ENCODE measurements at regions not wholly inside any gene's neighbourhood (a gene's known extent, or its start where the extent isn't known, plus 50 kb on each side); places are given as distances from the start of the nearest gene placed in this dataset.

DNA sequence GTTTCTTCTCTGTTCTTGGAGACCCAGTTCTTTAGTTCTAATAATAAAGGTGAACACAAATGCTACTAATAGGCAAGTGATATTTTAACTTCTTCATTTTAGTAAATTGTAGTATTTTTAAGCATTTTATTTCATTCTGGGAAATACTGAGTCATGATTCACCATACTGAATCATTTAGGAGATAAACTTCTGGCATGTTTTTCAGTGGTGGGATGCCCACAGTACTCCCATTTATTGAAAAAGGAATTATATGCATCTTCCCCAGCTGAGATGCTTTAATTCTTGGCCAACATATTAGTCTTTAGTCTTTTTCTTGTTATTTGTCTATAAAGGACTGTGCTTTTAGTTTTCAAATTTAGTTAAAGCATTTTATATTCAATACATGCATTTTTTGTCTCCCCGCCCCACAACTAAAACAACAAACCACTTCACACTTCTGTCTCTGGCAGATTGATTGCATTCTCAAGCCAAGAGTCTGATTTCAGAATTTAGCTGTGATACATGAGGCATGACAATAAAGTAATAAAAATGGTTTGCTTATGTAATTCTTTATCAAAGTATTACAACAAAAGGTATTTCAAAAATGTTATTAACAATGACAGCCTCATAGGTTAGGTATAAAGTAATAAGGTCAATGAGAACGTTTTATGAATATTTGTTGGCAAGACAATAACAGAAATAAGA, 125.2 kb upstream of the CDH18 start:
- no peak for DNase-seq

DNA sequence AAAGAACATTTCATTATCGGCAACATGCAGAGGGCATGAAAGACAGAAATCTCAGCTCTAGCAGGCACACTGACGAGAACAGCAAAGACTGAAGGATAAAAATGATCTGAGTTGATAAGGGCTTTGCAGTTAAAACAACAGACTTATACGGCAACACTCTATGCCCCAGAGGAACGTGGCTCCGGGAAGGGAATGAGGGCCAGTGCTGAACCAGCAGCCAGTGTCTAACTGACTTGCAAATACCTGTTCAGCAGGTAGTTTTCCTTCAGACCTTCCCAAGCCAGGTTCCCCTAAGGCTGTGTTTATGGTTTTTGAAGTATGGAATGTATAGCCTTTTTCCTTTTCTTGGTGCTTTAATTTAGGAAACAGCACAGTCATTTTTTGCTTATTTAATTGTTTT, 121.3 kb upstream of the CDH18 start:
- DNase-seq: peak; percentile 5

DNA sequence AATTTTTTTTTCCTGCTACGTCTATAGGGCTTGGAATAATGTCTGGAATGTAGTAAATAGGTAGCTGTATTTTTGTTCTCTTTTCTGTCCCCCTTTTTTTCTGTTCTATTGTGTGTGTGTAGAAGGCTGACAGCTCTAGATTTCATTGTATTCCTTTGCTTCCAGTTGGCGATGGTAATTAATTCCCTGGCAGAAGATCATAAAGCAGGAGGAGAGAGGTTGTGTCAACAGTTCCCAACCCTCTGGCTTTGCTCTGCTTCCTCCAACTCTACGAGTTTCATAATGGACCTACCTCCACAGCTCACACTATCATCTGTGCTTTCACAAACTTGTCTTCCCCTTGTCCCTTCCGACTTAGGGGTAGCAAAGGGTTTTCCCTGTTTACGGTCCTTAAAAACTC, 117.9 kb upstream of the CDH18 start:
- no peak for DNase-seq

DNA sequence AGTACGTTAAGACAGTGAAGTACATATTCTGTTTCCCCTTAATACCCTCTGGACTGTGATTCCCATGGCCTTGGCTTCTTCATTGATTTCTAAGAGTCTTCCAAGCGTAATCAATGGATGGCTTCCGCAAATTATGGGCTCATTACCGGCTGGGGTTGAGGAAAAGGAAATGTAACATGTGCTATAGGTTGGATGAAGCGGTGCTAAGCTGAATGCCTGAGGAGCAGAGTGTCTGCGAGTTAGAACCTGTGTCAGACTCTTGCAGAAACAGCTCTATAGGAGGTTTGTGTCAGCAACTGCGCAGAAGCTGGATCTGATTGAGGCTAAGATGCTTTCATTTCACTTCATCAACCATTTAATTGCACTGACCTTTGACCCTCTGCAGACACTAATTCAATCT, 114.3 kb upstream of the CDH18 start:
- DNase-seq: no peak

DNA sequence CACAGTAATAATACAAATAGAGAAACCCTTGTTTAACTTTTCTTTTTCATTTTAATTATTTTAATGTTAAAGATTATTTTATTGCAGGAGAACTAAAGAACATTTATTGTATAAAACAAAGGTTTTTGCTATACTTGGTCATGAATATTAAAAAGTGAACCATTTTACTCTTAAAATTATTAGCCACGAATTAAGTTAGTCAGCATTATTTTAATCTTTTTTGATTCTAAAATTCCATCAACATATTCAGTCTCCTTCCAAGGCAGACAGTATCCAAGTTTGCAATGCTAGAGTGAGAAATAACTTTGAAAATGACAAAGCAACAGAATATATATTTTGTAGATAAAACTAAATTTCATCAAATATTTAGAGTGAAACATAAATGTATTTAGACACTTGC, 110.7 kb upstream of the CDH18 start:
- no peak for DNase-seq

DNA sequence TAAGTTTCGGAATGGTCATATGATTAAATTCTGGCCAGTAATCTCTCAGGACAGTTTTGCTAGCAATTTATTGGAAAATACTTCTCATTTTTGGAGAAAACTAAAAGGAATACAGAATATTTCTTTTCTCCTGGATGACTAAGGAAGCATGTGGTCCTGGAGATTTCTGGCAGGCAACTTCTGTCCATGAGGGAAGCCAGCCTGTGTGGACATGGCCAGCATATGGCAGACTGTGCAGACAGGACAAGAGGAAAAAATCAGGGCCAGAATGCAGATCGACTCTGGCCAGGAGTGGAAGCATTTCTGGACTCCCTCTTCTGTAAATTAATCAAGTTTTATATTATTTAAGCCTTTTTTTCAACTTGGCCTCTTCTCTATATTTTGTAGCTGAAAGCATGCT, 100.4 kb upstream of the CDH18 start:
- no peak for DNase-seq

DNA sequence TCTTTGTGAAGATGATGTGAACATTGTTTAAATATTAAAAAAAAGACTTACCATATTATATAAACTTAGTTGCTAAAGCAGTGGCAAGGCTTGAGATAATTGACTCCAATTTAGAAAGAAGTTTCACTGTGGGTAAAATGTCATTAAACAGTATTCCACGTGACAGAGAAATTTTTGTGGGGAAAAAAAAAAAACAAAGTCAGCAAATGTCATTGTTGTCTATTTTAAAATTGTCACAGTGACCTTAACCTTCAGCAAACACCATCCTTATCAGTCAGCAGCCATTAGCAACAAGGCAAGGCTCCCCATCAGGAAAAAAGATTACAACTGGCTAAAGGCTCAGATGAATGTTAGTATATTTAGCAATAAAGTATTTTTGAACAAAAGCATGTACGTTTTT, 99.3 kb upstream of the CDH18 start:
- no peak for DNase-seq

DNA sequence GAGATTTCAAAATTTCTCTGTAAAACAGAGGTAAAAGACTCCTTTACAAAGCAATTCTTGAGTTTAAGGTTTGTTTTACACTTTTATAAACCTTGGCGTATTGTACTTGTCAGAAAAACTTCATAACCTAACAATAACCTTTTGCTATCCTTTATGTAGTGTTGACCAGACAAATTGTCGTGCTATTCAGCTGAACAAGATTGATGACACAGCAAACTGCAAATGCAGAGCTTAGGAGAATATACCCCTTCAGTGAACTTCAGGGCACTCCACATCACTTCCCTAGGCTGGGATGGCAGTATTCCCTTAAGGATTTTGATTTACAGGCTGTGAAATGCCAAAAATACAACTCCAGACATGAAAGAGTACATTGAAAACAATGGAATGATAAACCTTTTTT, 89.2 kb upstream of the CDH18 start:
- no peak for DNase-seq

DNA sequence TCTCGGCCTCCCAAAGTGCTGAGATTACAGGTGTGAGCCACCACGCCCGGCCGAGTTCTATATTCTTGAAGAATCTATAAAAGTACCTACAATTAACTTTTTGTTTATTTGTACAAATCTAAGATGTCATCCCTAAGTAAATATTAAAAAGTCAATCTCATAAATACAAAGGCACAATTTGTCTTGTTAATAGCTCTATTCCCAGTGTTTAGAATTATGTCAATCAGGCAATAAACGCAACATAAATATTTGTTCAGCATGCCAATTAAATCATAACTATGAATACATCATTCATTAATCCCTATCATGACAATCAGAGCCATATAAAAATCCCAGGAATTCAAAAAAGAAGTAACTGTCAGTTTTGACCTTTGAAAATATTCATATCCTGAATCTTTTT, 68.9 kb upstream of the CDH18 start:
- DNase-seq: no peak

DNA sequence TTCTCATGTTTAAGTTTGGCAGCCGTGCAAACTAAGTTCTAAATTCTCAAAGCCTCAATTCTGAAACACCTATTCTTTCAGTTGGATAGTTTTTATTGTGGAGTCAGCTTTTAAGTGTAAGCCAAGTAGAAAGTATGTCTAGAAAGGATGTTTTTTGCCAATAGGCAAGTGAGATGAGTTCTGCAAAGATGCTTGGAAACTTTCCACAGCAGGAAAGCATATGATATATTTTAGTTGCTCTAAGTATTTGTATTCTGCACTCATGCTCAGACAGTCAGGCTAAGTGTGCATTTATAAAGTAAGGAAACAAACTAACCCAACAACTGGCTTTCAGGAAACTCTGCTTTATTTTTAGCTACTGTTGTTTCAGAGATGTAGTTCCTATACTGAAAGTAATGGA, 67.3 kb upstream of the CDH18 start:
- no peak for DNase-seq

DNA sequence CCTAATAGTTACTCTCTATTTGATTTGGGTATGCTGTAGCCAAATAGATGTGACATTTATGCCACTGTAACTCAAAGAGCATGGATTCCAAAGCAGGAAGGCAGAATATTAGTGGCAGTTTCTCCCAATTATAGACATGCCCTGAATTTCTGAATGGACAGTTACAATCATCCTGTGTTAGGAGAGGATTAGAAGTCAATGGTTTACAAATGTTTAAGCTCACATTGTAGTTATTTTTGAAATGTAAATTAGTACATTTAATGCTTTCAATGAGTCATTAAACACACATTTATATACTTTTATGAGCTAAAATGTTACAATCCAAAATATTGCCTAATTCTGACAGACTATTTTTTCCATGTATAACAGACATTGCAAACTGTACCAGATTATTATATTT, 62.3 kb upstream of the CDH18 start:
- no peak for DNase-seq

DNA sequence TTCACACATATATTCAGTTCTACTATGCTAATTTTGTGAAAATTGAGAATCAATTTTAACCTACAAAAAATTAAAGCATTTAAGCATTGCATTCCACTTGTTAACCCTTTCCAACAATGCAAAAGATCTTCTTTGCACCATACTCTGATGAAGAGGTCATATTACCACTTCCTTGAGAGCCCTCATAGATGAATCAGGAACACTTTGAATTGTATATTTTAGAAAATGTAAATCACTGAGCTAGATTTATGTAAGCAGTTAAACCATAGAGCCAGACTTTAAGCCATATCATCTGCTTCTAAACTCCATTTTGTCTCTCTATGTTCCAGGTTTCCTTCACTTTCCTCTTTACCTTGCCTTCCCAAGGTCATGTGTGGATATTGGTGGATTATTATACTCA, 56.5 kb upstream of the CDH18 start:
- no peak for DNase-seq

DNA sequence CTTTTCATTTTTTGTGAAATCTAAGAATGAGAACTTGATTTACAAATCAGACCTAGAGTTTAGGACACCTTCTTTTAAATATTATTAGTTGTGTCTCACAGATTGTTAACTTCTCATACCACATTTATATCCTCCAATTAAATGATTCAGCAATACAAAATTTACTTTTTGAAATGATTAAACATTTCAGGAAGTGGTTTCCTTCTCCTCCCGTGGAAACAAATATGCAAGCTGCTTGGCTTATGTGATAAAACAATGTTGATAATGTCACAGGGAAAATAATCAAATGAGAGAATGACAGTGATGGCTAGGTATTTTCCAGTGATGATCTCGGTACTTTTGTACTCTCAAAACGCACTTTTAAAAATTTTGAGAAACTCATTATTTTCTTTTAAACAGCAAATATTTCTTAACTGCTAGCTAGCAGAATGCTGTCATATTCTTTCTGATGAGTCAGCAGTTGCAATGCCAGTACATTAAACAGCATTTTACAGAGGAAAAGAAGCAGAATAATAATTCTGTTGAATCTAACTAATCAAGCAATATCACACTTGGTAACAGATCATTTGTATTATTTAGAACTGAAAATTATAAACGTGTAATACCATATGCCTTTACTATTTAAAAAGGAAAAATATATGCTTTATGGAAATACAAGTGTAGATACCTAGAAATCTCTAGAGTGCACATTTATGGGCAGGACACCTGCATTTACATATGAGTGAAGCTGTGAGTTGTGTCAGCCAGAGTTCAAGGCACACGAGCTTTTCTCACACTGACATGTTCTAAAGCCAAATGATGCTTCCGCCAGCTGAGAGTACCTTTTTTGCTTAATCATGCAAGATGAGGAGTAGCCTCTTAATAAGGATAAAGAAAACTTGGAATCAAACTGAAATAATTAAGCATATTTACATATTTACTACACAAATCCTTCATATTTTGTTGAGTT, 53.6 kb upstream of the CDH18 start:
- DNase-seq: no peak

DNA sequence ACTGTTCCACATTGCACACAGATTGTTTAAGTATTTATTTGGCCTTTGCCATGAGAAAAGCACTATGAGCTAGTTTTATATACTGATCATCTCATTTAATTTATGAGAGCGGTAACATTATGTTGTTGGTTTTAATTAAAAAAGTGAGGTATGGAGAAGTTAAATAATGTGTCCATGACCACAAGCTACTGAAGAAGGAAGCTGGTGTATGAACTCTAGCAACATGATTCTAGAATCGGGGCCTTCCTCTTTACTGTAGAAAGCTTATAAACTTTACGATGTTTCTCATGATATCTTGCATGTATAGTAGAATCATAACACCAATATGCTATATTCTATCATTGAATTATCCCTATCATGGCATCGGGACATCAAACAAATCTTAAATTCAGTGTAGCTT, 52.9 kb upstream of the CDH18 start:
- no peak for DNase-seq
